Progenitor cell of endocrine pancreas (in vitro differentiated cells): ENCODE measurements at regions not wholly inside any gene's neighbourhood (a gene's known extent, or its start where the extent isn't known, plus 50 kb on each side); places are given as distances from the start of the nearest gene placed in this dataset.

Experiments
- DNase-seq: peaks from one replicate; pipeline ENCODE4 v3.0.0; 2021; ENCODE audit warnings: low spot score; ENCODE audit not compliant: unreplicated experiment
- H3K27ac Mint-ChIP-seq: 2 replicates; pipeline ENCODE4 v1.8.0; 2021; ENCODE audit warnings: mild to moderate bottlenecking, moderate library complexity, mixed read lengths
- H3K27me3 Mint-ChIP-seq: 2 replicates; pipeline ENCODE4 v1.8.0; 2021; ENCODE audit warnings: mixed read lengths
- H3K36me3 Mint-ChIP-seq: 2 replicates; pipeline ENCODE4 v1.8.0; 2022; ENCODE audit warnings: mixed read lengths; ENCODE audit not compliant: insufficient read depth
- H3K4me1 Mint-ChIP-seq: 2 replicates; pipeline ENCODE4 v1.8.0; 2021; ENCODE audit warnings: low read depth, mixed read lengths
- H3K4me3 Mint-ChIP-seq: 2 replicates; pipeline ENCODE4 v1.8.0; 2021; ENCODE audit warnings: low read depth, mild to moderate bottlenecking, moderate library complexity, mixed read lengths
- H3K9me3 Mint-ChIP-seq: 2 replicates; pipeline ENCODE4 v1.8.0; 2021; ENCODE audit warnings: low read depth, mixed read lengths
- CTCF ChIP-seq: fragments of 200-600 bp; sonication (generic); IDR thresholded peaks from one replicate; pipeline ENCODE4 v1.5.0; 2021; ENCODE audit warnings: antibody characterized with exemption, mild to moderate bottlenecking; ENCODE audit not compliant: unreplicated experiment

- Mint-ChIP-seq H3K4me1 (peaks cover 3% of the 10 kb centered on the region), H3K27me3 (peaks cover 30% of the 10 kb centered on the region), H3K27ac (no peak overlapping the region), H3K36me3 (no peaks in the 10 kb centered on the region), H3K9me3 (no peaks in the 10 kb centered on the region), H3K4me3 (no peak overlapping the region)
- no peak for DNase-seq
- no peak for TF ChIP-seq CTCF
Observed at GRCh38 chr11:11081776-11082175, 223.9 kb upstream of the ZBED5 start.

- no peak overlapping the region for H3K4me3 Mint-ChIP-seq
- no peak overlapping the region for H3K27ac Mint-ChIP-seq
- peaks cover 5% of the 10 kb centered on the region for H3K4me1 Mint-ChIP-seq
- no peak for TF ChIP-seq CTCF
- H3K27me3 Mint-ChIP-seq: peaks cover 31% of the 10 kb centered on the region
- H3K36me3 Mint-ChIP-seq: no peaks in the 10 kb centered on the region
- DNase-seq: no peak
- no peaks in the 10 kb centered on the region for H3K9me3 Mint-ChIP-seq
Observed at GRCh38 chr11:11081288-11081687, 223.4 kb upstream of the ZBED5 start.

- Mint-ChIP-seq H3K9me3 (no peaks in the 10 kb centered on the region), H3K36me3 (no peaks in the 10 kb centered on the region)
- TF ChIP-seq CTCF: no peak
Observed at GRCh38 chr11:11078344-11079086, 220.7 kb upstream of the ZBED5 start.

GRCh38 chr11:11077898-11078297 is 220.0 kb upstream of the ZBED5 start:
- Mint-ChIP-seq H3K27me3 (peaks cover 44% of the 10 kb centered on the region), H3K4me3 (no peak overlapping the region), H3K9me3 (no peaks in the 10 kb centered on the region), H3K4me1 (peaks cover 9% of the 10 kb centered on the region), H3K36me3 (no peaks in the 10 kb centered on the region), H3K27ac (no peak overlapping the region)
- DNase-seq: no peak
- no peak for TF ChIP-seq CTCF

More at GRCh38 chr11:11078344-11079086, 220.7 kb upstream of the ZBED5 start:
- peaks cover 9% of the 10 kb centered on the region for H3K4me1 Mint-ChIP-seq
- no peak for DNase-seq
- H3K27ac Mint-ChIP-seq: no peak overlapping the region
- H3K4me3 Mint-ChIP-seq: no peak overlapping the region
- H3K27me3 Mint-ChIP-seq: peaks cover 38% of the 10 kb centered on the region

- no peaks in the 10 kb centered on the region for H3K36me3 Mint-ChIP-seq
- no peak for DNase-seq
- H3K27me3 Mint-ChIP-seq: peaks cover 44% of the 10 kb centered on the region
- no peak for TF ChIP-seq CTCF
- H3K9me3 Mint-ChIP-seq: no peaks in the 10 kb centered on the region
- no peak overlapping the region for H3K4me3 Mint-ChIP-seq
- H3K4me1 Mint-ChIP-seq: peaks cover 9% of the 10 kb centered on the region
- H3K27ac Mint-ChIP-seq: no peak overlapping the region
Observed at GRCh38 chr11:11076879-11077278, 219.0 kb upstream of the ZBED5 start.
